SK-N-SH treated with all-trans-retinoic acid at 6 μM for 48 hours (cell line): ENCODE measurements at regions not wholly inside any gene's neighbourhood (a gene's known extent, or its start where the extent isn't known, plus 50 kb on each side); places are given as distances from the start of the nearest gene placed in this dataset.

ENCODE experiments used
- ARNTL ChIP-seq: fragments of 450-650 bp; formaldehyde crosslinking; IDR thresholded peaks from 2 replicates; pipeline ENCODE4 v1.5.0; 2020; ENCODE audit warnings: low read depth, mild to moderate bottlenecking, moderate library complexity, borderline replicate concordance
- CREB5 ChIP-seq: fragments of 250-450 bp; sonication (Bioruptor Pico); IDR thresholded peaks from 2 replicates; pipeline ENCODE4 v1.5.1; 2020; ENCODE audit warnings: low read depth, mild to moderate bottlenecking, moderate library complexity
- OSR1 ChIP-seq: fragments of 250-450 bp; sonication (Bioruptor Pico); IDR thresholded peaks from 2 replicates; pipeline ENCODE4 v1.8.0; 2022; ENCODE audit warnings: moderate library complexity, mild to moderate bottlenecking, inconsistent platforms
- PATZ1 ChIP-seq: fragments of 250-450 bp; sonication (Bioruptor Pico); IDR thresholded peaks from 2 replicates; pipeline ENCODE4 v1.8.0; 2020; ENCODE audit warnings: mild to moderate bottlenecking, moderate library complexity, borderline replicate concordance
- ZFP30 ChIP-seq: fragments of 450-650 bp; formaldehyde crosslinking; IDR thresholded peaks from 2 replicates; pipeline ENCODE4 v1.5.0; 2022; ENCODE audit warnings: mild to moderate bottlenecking, moderate library complexity
- ZNF565 ChIP-seq: fragments of 450-650 bp; formaldehyde crosslinking; conservative IDR thresholded peaks from 2 replicates; pipeline ENCODE4 v1.5.0; 2020; ENCODE audit warnings: low read depth, mild to moderate bottlenecking, moderate library complexity

- TF ChIP-seq ZFP30 (no peak), CREB5 (CRISPR knock-in tag) (no peak), ARNTL (CRISPR knock-in tag) (no peak), OSR1 (CRISPR knock-in tag) (no peak), PATZ1 (CRISPR knock-in tag) (no peak), ZNF565 (CRISPR knock-in tag) (no peak)
Observed at GRCh38 chr14:65170768-65171507, 68.6 kb upstream of the MAX start.
